ENCODE measurements at regions not wholly inside any gene's neighbourhood (a gene's known extent, or its start where the extent isn't known, plus 50 kb on each side); places are given as distances from the start of the nearest gene placed in this dataset.

DNA sequence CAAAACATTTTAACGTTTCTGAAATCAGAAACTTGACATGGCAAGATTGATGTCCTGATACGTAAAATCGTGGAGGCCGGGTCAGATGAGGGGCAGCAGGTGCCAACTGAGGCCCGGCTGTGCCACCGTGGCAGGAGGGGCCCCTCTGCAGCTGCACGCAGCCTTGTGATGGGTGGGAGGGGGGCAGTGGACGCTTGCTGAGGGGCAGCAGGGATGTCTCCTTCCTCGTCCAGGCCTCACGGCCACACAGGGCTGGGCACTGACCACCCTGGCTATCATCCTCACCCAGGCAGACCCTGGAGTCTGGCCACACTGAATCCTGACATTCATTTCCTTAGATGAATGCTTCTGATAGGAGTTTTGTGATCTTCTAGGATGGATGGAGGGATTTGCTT is 114.7 kb downstream of the ERMARD start:
- TF ChIP-seq POLR2A (IDR thresholded peaks at IDR 0.05) = no peak
- TF ChIP-seq, protein P1, sequence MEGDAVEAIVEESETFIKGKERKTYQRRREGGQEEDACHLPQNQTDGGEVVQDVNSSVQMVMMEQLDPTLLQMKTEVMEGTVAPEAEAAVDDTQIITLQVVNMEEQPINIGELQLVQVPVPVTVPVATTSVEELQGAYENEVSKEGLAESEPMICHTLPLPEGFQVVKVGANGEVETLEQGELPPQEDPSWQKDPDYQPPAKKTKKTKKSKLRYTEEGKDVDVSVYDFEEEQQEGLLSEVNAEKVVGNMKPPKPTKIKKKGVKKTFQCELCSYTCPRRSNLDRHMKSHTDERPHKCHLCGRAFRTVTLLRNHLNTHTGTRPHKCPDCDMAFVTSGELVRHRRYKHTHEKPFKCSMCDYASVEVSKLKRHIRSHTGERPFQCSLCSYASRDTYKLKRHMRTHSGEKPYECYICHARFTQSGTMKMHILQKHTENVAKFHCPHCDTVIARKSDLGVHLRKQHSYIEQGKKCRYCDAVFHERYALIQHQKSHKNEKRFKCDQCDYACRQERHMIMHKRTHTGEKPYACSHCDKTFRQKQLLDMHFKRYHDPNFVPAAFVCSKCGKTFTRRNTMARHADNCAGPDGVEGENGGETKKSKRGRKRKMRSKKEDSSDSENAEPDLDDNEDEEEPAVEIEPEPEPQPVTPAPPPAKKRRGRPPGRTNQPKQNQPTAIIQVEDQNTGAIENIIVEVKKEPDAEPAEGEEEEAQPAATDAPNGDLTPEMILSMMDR (IDR thresholded peaks at IDR 0.05) = no peak
